HG03457 (cell line): ENCODE measurements at regions not wholly inside any gene's neighbourhood (a gene's known extent, or its start where the extent isn't known, plus 50 kb on each side); places are given as distances from the start of the nearest gene placed in this dataset.
"Not testable (repeated sequence)": the region's sequence is repeated elsewhere in the genome, so short reads cannot be mapped to it uniquely, and the experiment has no call there.

Experiments
- ATAC-seq: cut with Tn5 transposase; IDR thresholded peaks from one replicate; pipeline ENCODE4 v1.9.1; 2021; ENCODE audit warnings: moderate number of reproducible peaks; ENCODE audit not compliant: unreplicated experiment

DNA sequence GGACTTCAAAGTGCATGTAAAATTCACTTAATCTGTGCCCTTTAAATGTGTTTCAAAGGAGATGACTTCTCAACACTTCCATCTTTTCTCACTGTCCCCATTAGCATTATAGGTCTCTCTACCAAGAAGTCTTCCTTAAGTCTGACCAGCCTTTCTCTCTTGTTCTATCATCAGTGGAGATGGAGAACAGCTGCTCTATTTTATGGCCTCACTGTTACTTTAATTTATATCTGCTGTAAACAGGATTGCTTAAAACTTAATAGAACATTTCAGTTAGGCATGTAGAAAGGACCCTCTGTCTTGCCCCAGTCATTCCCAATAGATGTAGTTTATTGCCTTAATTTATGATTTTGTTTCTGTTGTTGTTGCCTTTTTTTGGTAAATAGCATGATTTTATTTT, 86.0 kb upstream of the CDC42EP3 start:
- ATAC-seq, result not testable (repeated sequence)

DNA sequence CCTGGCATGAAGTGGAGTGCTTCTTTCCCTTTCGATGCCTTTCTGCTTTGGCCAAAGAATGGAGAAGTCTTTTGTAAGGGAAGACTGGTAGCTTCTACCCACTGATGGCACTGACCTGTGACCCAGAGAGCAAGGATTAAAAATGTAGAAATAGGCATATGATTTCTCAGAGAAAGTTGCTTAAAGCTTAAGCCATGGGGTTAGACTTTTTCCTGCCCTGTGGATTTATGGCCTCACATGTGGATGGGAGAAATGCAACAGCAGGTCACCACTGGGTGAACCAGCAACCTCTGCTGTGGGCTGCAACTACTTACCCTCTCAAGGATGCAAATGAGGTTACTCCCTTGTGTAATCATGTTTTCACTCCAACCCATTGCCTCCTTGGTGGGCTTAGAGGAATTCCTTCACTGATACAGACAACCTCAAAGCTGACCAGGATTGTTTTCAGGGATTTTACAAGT, 86.7 kb upstream of the CDC42EP3 start:
- ATAC-seq, result not testable (repeated sequence)

DNA sequence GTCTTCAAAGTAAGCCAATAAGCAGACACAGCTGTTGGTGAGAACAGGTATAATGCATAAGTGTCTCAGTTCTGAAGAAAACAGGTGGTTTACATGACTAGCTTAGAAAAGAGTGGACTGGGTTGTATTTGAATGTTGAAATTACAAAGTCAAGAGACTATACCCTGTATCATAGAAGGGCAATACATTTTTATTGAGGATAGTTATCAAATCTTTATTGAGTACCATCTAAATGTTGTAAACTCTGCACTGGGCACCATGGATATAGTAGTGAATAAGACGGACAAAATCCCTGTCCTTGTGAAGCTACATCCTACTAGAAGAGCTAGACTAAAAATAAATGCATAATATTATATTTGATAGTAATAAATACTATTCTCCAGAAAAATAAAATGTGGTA, 88.5 kb upstream of the CDC42EP3 start:
- ATAC-seq, result not testable (repeated sequence)

DNA sequence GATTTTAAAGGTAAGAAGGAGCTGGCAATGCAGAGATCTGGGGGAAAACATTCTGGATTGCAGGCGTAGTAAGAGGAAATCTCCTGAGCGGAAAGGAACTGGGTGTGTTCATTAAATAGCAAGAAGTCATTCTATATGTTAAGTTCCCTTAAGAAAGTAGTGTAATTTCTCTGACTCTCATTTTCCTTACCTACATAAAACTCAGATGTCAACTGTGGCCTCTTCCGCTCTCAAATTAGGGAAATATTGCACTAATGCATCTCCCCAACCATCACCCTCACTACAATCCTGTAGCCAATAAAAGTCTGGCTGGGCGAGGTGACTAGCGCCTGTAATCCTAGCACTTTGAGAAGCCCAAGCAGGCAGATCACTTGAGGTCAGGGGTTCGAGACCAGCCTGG, 89.0 kb upstream of the CDC42EP3 start:
- no peak for ATAC-seq

DNA sequence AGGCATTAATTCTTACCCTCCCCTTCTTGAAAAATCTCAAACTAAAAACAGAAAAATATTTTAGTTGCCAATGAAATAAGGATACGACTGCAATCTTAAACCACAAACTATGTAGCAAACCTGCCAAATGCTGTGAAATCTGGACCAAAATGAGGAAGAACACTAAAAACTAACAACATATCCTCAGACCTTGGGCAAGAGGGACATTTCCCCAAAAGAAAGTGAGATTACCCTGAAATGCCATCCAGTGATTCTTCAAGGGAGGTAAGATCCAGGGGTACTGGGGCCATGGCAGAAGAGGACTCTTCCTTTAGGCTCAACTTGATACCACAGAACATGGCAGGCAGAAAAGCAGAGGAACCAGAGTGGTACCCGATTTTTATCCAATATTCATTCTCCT, 90.8 kb upstream of the CDC42EP3 start:
- not testable (repeated sequence) for ATAC-seq

DNA sequence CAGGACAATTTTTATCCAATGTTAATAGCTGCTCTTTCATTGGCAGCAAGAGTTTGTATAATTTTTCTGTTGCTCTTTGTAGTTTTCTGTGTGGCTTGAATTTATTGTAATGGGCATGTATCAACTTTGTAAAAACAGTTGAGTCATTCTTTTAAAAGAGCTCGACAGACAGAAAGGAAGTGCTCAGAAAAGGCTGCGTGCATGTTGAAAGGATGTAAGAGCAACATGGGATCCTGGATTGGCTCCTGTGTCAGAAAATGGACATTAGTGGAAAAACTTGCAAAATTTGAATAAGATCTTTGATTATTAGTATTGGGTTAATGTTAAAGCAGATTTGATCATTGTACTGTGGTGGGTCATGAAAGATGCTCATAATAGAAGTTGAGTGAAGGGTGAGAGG, 93.3 kb upstream of the CDC42EP3 start:
- no peak for ATAC-seq

DNA sequence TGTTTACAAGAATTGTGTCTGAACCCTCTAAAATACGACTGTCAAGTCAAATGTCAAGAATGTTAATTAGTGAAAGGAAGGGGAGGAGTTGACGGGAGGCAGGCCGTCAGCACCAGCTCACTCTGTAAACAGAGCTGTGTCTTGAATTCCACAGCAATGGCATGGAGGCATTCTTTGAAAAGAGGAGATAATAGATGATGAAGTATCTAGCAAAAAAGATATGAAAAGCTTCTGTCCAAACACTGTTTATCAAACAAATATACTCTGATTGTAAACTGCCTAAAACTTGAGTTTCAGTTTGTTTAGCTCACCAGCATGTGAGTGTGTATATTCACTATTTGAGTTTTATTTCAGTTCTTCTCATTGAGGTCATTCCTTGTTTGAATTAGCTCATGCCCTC, 94.7 kb upstream of the CDC42EP3 start:
- ATAC-seq, result no peak

DNA sequence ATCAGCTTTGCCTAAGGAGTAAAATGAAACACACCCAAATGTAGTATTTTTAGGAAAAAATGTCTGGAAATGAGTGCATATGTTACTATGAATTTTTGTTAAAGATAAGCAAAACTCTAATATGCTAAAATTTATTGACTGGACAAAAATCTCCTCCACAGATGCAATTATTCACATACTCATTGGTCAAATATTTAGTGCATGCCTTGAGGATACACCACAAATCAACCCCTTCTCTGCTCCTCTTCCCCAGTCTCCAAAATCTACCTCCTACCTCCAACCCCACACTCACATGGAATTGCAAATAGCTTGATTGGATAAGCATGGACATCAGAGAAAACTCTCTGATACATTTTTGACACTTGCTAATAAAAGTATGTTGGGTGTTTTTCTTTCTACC, 95.6 kb upstream of the CDC42EP3 start:
- no peak for ATAC-seq

DNA sequence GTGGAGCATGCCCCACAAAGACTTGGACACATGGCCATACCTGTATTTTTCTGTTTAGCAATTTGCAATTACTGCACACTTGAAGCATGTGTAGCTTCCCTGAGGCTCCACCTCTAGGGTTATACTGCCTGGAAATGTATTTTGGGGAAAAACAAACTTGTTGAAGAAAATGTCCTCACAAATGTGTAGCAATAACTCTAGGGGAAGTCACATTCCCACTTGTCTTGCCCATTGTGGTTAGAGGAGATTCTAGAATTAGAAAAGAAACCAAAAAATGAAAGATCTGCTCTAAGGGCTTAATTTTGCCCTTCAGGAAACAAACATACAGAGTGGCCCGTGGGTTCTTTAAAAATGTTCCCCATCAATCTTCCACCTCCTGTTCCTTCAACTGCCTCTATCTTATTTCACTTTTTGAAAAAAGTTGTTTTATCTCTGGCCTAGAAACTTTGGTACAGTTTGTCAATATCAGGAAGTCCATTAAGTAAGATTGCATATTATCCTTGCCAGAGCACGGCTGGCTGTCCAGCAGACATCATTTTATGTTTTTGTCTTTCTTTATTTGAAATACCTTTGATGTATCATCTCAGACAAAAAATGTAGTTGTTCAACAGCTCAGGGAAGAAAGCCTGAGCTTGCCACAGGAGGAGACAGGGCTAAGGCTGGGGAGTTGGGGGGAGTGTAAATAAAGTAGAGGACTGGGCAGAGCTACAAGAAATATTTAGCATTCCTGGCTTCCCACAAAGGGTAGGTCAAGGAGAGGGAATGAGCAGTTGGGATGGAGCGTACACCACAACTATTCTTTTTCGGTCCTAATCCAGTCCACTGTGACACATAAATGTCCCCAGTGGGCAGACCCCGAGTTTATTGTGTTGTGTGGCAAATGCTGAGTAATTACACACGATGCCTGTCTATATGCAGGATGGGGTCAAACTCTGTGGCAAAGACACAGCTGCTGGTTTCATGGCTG, 96.8 kb upstream of the CDC42EP3 start:
- no peak for ATAC-seq

DNA sequence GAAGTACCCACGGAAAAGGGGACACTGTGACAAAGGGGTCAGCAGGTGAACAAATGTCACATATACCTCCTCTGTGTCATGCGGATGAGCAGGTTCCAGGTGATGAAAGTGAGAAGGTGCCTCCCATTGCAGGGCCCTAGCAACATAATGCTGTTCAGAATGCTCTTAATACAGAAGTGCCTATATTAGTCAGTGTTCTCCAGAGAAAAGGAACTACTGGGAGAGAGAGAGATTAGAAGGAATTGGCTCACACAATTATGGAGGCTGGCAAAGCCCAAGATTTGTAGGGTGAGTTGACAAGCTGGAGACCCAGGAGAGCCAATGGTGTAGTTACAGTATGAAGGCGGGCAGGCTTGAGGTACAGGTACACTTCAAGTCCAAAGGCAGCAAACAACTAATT, 98.1 kb upstream of the CDC42EP3 start:
- no peak for ATAC-seq

DNA sequence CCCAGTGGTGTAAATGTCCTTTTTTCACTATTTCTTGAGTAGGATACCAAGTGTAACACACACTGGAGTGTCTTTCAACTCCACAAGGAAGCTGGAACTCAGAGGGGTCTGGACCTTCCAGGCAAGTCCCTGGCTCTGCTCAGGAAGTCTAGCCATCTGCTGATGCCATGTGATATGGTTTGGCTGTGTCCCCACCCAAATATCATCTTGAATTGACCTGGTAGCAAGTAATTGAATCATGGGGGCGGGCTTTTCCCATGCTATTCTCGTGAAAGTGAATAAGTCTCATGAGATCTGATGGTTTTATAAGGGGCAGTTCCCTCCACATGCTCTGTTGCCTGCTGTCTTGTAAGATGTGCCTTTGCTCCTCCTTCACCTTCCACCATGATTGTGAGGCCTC, 99.4 kb upstream of the CDC42EP3 start:
- no peak for ATAC-seq

DNA sequence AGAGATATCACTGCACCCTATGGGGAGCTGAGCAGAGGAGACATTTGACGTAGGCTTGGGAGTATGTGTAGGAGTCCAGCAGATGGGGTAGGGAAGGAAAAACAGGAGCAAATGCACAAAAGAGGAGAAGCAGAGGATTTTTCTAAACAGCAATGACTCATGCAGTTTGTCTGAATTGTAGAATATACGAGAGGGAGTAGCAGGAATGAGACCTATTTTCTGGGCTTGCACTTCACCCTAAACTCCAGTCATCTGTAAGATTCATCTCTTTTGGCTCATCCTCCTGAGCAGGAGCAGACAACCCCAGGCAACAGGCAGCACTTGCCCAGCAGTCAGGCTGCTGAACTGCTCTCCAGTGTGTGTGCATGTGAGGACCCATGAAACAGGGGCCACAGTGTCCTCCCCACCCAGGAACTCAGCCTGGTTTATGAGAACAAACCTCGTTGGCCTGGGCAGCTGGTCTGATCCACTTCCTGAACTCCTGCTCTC, 100.2 kb upstream of the CDC42EP3 start:
- ATAC-seq, result no peak

DNA sequence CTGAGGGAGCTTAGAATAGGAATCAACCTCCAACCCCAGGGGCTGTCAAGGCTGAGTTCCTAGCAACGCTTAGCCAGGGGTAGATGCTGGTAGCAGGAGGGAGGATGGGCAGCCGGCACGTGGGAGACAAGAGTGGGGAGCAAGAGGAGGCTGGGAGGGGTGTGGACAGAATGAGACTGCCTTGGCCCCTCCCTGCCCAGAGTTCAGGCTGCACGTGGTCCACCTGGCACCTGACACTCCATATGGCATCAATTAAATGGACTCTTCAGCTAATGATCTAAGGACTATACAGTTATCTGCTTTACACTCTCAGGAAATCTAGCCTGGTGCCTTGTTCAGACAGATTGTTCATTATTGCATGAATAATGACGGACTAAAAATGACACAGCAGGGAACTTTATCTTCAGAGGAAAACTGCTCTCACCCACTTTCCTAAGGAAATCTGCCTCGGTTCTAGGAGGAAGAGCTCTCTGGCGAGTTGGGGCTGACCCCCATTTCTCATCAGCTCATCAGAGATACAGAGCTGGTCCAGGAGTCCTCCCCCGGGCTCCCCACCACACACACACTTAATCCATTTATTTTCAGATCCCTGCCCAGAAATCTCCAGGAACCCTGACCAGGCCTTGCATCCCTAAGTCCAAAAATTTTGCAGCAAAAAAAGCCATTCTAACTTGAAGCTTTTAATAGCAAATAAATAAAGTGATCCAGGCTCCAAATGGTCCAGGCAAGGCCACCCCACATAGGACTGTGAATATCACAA, 102.1 kb upstream of the CDC42EP3 start:
- ATAC-seq, result no peak

DNA sequence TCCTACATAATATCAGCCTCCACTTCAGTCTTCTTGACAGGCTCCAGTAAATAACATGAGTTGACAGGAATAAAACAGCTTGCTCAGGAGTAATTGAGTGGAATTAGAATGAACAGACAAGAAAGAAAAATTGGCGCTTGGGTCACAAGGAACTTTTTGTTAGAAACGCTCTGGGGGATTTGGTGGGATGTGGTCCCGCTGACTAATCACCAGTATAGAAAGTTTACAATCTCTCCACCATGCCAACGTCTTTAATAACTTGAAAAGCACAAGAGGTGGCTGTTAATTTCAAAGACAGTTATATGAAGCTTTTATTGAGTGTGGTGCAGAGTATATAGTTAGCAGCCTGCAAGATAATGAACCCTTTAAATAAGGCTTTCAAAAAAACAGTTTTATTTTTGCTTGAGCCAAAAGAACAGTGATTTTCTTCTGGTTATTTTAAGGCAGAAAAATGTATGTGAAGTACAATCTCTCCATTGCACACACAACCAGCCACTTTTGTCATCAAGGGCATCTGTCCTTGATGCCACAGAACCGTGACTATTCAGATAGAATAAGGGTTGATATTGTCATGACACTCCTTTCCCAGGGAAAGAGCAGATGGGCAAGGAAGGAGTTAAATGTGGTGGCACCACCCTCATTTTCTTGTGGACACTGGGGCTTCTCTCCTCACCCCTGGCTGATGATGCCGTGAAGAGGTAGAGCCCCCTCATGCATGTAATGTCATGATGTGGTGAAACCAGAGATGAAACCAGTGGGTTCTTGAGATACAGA, 102.9 kb upstream of the CDC42EP3 start:
- ATAC-seq, result not testable (repeated sequence)

DNA sequence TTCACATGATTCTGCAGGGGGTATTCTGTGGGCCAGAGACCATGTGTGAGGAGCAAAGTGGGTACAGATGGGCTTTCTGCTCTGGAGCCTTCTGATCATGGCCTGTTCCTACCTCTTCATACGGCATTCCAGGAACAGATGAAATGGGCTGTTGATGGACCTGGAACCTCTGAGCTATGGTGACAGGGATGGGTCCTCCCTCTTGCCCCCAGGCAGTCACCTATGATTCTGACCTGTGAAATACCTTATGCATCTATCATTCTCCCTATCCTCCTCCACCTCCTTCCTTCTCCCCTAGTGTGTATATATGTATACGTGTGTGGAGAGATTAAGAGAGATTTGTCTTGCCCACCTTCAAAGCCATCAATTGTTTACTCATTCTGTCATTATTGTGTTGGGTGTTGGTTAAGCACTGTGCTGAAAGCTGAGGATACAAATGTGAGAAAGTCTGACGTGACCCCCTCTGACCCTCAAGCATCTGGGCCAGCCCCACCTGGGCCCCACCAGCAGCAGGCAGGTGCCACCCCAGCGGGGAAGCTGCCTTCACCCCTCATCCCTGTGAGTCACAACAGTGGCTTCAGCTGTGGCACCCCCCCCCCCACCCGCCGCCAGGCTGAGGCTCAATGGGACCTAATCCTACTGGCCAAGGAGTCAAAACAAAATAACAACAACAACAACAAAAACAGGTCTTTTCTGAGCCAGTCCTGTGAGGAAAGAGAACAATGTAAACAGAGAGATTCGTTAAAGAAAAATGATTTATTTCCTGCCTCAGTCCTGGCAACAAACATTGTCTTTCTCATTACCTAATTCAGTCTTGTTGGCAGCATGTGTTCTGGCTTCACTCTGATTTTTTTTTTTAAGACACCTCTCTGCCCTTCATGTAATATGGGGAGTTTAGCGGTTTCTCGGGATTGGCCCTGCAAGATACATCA, 103.8 kb upstream of the CDC42EP3 start:
- no peak for ATAC-seq

DNA sequence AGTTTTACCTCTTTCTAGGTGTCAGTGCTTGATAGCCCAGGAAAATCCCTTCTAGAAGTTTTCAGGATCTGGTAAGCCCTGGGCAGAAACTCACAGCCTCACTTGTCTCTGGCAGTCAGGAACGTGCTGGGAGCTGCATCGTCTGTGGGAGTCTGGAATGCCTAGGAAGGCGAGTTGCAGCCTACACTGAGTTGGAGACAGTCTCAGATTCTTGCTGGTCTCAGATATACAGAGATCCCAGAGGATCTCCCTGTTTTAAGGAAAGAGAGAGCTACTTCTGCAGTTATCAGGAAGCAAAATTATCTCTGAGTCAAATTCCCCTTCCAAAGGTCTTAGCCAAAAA, 104.4 kb upstream of the CDC42EP3 start:
- ATAC-seq, result no peak

DNA sequence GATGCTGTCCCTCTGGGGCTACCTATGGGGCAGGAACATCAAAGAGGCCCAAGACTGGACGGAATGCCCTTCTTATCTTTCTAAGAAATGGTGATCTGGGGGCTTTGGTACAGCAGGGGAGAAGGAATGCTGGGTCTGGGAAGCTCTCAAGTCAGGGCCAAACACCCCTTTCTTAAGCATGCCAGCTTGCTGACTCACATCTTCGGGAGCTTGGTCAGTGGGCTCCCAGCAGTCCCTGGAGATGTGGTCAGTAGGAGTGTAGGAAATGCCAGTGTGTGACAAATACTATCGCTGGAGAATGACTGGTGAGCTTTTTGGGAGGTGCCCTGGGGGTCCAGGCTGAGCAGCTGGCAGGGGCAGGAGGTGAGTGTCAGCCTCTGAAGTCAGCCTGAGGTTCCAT, 105.0 kb upstream of the CDC42EP3 start:
- ATAC-seq, result no peak

DNA sequence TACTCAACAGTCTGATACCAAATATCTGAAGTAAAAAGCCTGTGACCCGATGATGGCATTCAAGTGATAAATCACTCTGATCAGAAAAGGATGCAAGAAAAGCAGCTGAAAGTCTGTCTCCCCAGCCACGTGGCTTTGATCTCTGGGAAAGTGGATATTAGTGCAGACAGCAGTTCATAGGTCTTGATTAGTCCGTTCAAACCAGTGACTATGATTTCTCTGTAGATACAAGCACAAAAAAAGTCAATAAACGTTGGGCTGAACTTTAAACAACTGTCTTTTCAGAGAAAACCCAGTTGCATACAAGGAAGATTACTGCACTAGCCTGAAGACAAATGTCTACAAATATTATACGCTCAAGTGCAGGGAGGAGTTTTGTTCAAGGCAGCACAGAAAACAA, 107.7 kb upstream of the CDC42EP3 start:
- no peak for ATAC-seq

DNA sequence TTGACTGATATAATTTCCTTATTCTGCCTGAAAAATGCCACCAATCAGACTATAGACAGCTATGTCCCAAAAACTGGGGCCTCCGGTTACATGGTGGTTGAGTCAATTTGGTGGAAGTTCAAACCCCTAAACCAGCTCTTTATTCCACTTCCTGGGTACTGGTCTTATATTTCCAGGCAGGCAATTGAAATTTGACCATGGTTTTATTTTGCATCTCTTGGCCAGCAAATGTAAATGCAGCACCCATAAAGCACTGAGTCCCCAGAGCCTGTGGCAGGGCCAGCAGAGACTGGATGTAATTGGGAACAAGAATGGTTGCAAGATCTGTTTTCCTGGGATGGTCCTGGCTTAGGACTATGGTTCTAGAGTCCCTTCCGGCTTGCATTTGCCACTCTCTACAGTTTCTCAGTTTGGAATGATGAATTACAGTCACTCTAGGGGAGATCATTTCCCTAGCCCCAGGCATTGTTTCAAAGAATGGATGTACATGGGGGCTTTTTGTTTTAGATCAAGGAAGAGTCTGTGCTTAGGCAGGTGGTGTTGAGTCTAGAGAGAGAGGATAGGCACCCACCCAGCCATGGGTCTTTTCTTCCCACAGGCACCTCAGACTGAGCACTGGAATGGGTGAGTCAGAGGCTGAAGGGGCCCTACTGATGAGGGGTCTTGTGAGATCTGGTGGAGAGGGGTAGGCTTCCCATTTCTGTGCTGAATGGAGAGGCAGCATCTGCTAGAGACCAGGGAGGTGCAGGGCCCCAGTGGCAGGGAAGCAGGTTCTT, 108.4 kb upstream of the CDC42EP3 start:
- ATAC-seq, result no peak

DNA sequence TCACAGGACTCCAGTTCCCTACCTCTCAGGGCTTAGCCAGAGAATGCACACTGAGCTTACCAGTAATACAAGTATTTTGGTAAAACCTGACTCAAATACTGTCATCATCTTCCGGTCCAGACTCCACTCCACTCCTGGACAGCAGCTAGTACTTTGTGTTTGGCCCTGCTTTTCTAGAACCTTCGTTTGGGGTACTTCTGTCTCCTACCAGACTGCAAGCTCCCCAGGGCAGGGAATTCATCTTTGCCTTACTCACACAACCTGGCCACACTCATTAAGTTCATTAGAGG, 108.9 kb upstream of the CDC42EP3 start:
- ATAC-seq, result no peak
